ENCODE measurements at regions not wholly inside any gene's neighbourhood (a gene's known extent, or its start where the extent isn't known, plus 50 kb on each side); places are given as distances from the start of the nearest gene placed in this dataset.

GRCh38 chr7:113339661-113340060 lies 221.3 kb upstream of the SMIM30 start:
- TF ChIP-seq, protein P1, sequence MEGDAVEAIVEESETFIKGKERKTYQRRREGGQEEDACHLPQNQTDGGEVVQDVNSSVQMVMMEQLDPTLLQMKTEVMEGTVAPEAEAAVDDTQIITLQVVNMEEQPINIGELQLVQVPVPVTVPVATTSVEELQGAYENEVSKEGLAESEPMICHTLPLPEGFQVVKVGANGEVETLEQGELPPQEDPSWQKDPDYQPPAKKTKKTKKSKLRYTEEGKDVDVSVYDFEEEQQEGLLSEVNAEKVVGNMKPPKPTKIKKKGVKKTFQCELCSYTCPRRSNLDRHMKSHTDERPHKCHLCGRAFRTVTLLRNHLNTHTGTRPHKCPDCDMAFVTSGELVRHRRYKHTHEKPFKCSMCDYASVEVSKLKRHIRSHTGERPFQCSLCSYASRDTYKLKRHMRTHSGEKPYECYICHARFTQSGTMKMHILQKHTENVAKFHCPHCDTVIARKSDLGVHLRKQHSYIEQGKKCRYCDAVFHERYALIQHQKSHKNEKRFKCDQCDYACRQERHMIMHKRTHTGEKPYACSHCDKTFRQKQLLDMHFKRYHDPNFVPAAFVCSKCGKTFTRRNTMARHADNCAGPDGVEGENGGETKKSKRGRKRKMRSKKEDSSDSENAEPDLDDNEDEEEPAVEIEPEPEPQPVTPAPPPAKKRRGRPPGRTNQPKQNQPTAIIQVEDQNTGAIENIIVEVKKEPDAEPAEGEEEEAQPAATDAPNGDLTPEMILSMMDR (IDR thresholded peaks at IDR 0.05), result no peak
- TF ChIP-seq POLR2A (IDR thresholded peaks at IDR 0.05) (no peak), EP300 (IDR thresholded peaks at IDR 0.05) (no peak), POLR2AphosphoS5 (IDR thresholded peaks at IDR 0.05) (no peak)

Data from suprapubic skin (tissue), 4 donors.